ENCODE measurements at regions not wholly inside any gene's neighbourhood (a gene's known extent, or its start where the extent isn't known, plus 50 kb on each side); places are given as distances from the start of the nearest gene placed in this dataset.

- Histone ChIP-seq H3K4me3 (no peak overlapping the region), H3K27me3 (no peaks in the 10 kb centered on the region), H3K27ac (no peak overlapping the region), H3K4me1 (no peaks in the 10 kb centered on the region), H3K36me3 (no peaks in the 10 kb centered on the region), H3K9me3 (peaks cover 0 to 18% (median 0%) of the 10 kb centered on the region in 3 donors)
- no peak for TF ChIP-seq POLR2AphosphoS5 (IDR thresholded peaks at IDR 0.05)
- no peak for ATAC-seq
- no CpG with 5 or more reads among the region's 5 CpGs for WGBS, 2 donors (ENCODE audit: low coverage in 1 of 2)
Observed at GRCh38 chr5:15131909-15132308, 260.3 kb upstream of the ANKH start.

DNA sequence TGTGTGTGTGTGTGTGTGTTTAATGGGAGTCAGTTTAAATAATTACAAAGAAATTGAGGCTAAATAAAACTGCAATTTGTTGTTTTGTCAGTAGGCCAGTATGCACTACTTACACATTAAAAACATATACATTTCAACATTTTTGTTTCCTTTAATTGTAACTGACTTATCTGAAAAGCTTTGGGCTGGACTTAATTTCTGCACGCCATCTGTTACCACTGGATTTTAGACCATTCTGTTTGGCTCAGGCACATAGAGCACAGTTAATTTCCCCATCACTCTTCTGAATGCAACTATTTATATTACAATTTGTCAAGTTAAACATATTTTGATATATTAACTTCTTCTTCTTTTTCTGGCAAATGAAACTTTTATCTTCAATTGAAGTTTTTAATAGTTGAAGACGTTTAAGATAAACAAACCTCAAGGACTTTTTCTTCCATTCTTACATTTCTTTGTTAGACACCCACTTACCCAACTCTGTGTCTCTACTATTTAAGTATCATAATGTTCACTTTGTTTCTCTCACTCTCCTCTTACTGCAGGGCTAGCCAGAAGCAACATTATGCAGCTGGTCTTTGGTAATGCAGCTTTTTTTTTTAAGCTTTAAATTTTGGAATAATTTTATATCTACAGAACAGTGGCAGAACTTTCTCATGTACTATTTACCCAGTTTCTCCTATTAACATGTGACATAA is 253.4 kb upstream of the ANKH start:
- no peaks in the 10 kb centered on the region for H3K36me3 ChIP-seq
- no peaks in the 10 kb centered on the region for H3K27me3 ChIP-seq
- H3K27ac ChIP-seq = no peak overlapping the region
- H3K4me3 ChIP-seq = no peak overlapping the region
- no peak for ATAC-seq
- H3K4me1 ChIP-seq = no peaks in the 10 kb centered on the region
- WGBS, 2 donors (ENCODE audit: low coverage in 1 of 2) = 8 to 27% methylated on average over 2 of the region's 2 CpGs
- TF ChIP-seq POLR2AphosphoS5 (IDR thresholded peaks at IDR 0.05) (no peak), EP300 (IDR thresholded peaks at IDR 0.05) (no peak), POLR2A (IDR thresholded peaks at IDR 0.05) (no peak)
- TF ChIP-seq, protein P1, sequence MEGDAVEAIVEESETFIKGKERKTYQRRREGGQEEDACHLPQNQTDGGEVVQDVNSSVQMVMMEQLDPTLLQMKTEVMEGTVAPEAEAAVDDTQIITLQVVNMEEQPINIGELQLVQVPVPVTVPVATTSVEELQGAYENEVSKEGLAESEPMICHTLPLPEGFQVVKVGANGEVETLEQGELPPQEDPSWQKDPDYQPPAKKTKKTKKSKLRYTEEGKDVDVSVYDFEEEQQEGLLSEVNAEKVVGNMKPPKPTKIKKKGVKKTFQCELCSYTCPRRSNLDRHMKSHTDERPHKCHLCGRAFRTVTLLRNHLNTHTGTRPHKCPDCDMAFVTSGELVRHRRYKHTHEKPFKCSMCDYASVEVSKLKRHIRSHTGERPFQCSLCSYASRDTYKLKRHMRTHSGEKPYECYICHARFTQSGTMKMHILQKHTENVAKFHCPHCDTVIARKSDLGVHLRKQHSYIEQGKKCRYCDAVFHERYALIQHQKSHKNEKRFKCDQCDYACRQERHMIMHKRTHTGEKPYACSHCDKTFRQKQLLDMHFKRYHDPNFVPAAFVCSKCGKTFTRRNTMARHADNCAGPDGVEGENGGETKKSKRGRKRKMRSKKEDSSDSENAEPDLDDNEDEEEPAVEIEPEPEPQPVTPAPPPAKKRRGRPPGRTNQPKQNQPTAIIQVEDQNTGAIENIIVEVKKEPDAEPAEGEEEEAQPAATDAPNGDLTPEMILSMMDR (IDR thresholded peaks at IDR 0.05) = no peak
- H3K9me3 ChIP-seq = peaks cover 0 to 9% (median 0%) of the 10 kb centered on the region in 3 donors

- TF ChIP-seq POLR2AphosphoS5 (IDR thresholded peaks at IDR 0.05) (no peak), EP300 (IDR thresholded peaks at IDR 0.05) (no peak), POLR2A (IDR thresholded peaks at IDR 0.05) (no peak)
- TF ChIP-seq, protein P1 (IDR thresholded peaks at IDR 0.05) = no peak
- no peaks in the 10 kb centered on the region for H3K36me3 ChIP-seq
Observed at GRCh38 chr5:15124461-15124860, 252.9 kb upstream of the ANKH start.

GRCh38 chr5:15117688-15118087 is 246.1 kb upstream of the ANKH start:
- Histone ChIP-seq H3K9me3 (no peaks in the 10 kb centered on the region), H3K4me3 (no peak overlapping the region), H3K36me3 (no peaks in the 10 kb centered on the region), H3K27me3 (no peaks in the 10 kb centered on the region), H3K4me1 (no peaks in the 10 kb centered on the region), H3K27ac (no peak overlapping the region)
- 20 to 43% methylated on average over 4 to 5 of the region's 5 CpGs for WGBS, 2 donors (ENCODE audit: low coverage in 1 of 2)
- ATAC-seq = no peak
- TF ChIP-seq POLR2A (IDR thresholded peaks at IDR 0.05) (no peak), POLR2AphosphoS5 (IDR thresholded peaks at IDR 0.05) (no peak), EP300 (IDR thresholded peaks at IDR 0.05) (no peak)
- TF ChIP-seq, protein P1 (IDR thresholded peaks at IDR 0.05) = no peak

More at GRCh38 chr5:15124461-15124860, 252.9 kb upstream of the ANKH start:
- WGBS, 2 donors (ENCODE audit: low coverage in 1 of 2) = 41 to 79% methylated on average over 3 of the region's 3 CpGs
- Histone ChIP-seq H3K4me3 (no peak overlapping the region), H3K4me1 (no peaks in the 10 kb centered on the region), H3K9me3 (peaks cover 0 to 9% (median 0%) of the 10 kb centered on the region in 3 donors), H3K27me3 (no peaks in the 10 kb centered on the region), H3K27ac (no peak overlapping the region)
- ATAC-seq = no peak

GRCh38 chr5:15116996-15117395 is 245.4 kb upstream of the ANKH start:
- no peaks in the 10 kb centered on the region for H3K36me3 ChIP-seq
- H3K4me1 ChIP-seq = no peaks in the 10 kb centered on the region
- H3K27ac ChIP-seq = no peak overlapping the region
- WGBS, 2 donors (ENCODE audit: low coverage in 1 of 2) = 17 to 49% methylated on average over 4 to 5 of the region's 5 CpGs
- H3K4me3 ChIP-seq = no peak overlapping the region
- no peak for TF ChIP-seq POLR2AphosphoS5 (IDR thresholded peaks at IDR 0.05)
- no peak for TF ChIP-seq POLR2A (IDR thresholded peaks at IDR 0.05)
- TF ChIP-seq EP300 (IDR thresholded peaks at IDR 0.05) = no peak
- TF ChIP-seq, protein P1 (IDR thresholded peaks at IDR 0.05) = no peak
- ATAC-seq = no peak
- no peaks in the 10 kb centered on the region for H3K27me3 ChIP-seq
- no peaks in the 10 kb centered on the region for H3K9me3 ChIP-seq
